CD4-positive, alpha-beta T cell treated with Interleukin-15 for 1 hour (primary cell): ENCODE measurements at regions not wholly inside any gene's neighbourhood (a gene's known extent, or its start where the extent isn't known, plus 50 kb on each side); places are given as distances from the start of the nearest gene placed in this dataset.

ENCODE experiments used
- DNase-seq: peaks from one replicate; pipeline ENCODE4 v3.0.0-alpha.2; 2020

DNA sequence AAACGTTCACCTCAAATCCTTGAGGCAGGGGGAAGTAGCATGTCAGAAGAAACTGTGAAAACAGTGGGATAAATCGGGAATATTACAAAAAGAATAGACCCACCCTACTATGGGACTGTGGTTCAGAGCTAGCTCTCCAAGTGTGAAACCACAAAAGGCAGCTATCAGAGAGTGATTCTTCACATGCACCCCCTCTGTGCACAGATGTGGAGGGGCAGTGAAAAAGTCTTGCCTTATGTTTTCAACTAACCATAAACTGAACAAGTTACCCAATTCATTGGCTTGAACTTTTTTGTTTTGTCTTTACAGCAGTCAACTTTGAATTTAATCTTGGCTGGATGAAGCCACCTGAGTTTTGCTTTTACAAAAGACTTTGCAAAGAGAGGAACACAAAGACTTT is 98.8 kb upstream of the NR4A3 start:
- DNase-seq = no peak

GRCh38 chr9:99724640-99725039 is 97.0 kb upstream of the NR4A3 start:
- DNase-seq = no peak

DNA sequence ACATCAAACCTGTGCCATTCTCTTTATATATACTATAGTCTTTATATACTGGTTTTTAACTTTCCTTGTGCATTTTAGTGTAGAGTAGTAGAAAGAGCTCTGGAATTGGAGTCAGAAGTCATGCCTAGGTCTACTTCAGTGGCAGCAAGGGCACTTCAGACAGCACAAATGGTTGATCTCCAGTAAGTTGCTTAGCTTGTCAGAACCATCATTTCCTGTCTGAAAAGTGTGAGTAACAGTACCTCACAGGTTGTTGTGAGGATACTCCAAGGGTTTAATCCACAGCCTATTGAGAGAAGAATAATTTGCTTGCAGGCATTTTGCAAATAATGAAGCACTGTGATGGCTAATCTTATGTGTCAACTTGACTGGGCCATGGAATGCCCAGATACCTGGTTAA is 95.8 kb upstream of the NR4A3 start:
- DNase-seq = no peak

- no peak for DNase-seq
Observed at GRCh38 chr9:99726758-99727157, 94.9 kb upstream of the NR4A3 start.

DNA sequence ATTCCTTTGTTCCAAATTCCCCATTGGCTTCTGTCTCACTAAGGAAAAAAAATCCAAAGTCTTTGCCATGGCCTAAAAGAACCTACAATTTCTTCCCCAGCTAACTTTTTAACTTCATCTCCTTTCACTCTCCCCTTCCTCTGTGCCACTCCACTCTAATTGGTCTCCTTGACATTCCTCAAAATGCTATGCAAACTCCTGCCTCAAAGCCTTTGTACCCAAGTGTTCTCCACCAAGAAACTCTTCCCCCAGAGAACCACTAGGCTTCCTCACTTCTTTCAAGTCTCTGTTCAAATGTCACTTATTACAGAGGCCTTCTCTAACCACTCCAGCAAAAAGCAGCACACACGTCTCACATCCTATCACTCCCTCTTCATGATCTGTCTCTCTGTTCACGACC is 91.6 kb upstream of the NR4A3 start:
- DNase-seq = no peak

GRCh38 chr9:99731950-99732349 is 89.7 kb upstream of the NR4A3 start:
- no peak for DNase-seq

DNA sequence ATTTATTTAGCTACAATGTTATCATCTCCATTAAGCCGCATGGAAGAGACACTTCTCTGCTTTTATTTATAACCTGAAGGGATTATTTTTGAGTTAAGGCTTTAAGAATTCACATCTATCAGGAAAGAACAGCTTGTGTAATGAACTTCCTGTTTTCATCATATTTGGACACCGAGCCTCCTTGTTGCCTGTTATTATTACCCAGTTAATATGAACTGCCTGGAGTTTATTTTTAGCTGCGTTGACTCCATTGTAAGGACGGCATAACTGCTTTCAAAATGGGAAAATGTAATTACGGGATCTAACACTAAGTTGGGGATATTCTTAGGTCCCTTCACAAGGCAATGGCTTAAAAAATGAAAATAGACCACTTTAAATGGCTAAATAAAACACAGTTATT is 89.0 kb upstream of the NR4A3 start:
- DNase-seq = no peak

- no peak for DNase-seq
Observed at GRCh38 chr9:99735041-99735440, 86.6 kb upstream of the NR4A3 start.

GRCh38 chr9:99736291-99736690 is 85.4 kb upstream of the NR4A3 start:
- DNase-seq = no peak

GRCh38 chr9:99737649-99738048 is 84.0 kb upstream of the NR4A3 start:
- DNase-seq = no peak

- no peak for DNase-seq
Observed at GRCh38 chr9:99743006-99743405, 78.7 kb upstream of the NR4A3 start.

GRCh38 chr9:99743455-99743854 is 78.2 kb upstream of the NR4A3 start:
- DNase-seq = no peak

DNA sequence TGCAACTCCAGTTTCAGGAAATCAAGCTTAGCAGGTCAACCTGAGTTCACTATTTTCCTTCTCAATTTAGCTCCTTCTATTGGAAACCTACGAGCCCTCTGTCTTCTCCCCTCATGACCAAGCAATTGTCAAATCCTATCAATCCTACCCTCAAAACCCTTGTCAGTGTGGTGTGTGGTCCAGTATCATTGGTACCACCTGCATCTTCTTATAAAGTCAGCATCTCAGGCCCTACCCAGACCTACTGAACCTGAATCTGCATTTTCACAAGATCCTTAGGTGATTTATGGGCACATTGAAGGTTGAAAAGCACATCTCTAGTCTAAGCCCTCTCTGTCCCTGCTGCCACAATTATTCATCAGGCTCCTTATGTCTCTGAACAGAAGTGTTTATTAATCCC is 77.6 kb upstream of the NR4A3 start:
- DNase-seq = no peak

DNA sequence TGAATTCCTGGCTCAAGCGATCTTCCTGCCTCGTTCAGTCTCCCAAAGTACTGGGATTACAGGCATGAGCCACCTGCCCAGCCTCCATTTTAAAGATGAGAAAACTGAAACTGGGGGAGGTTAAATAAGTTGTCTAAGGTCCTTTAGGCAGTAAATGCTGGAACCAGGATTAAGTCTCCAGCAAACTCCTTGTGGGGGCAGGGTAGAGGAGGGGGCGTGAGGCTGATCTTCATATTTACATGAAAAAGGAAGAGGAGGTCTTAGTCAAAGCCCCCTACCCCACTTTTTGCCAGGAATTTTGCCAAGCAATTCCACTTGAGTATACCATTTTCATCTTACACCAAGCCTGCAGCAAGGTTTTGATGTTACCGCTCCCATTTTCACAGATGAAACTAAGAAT is 76.6 kb upstream of the NR4A3 start:
- no peak for DNase-seq

DNA sequence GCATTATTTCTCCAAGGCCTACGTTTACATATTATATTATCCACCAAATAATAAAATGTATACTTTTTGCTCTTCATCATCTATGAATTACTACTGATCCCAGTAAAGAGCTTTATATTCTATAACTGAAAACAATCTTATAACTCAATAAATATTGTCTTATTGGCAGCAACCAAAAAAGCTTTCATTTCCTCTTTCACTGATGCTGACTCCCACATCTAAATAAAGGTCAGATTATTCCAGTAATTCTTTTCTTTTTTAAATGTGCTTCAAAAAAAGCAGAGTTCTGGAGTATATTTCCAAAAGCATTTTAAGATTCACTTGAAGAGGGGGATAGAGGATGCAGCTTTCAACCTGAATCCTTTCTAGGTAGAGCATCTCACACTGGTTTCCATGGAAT is 75.3 kb upstream of the NR4A3 start:
- no peak for DNase-seq

GRCh38 chr9:99748266-99748665 is 73.4 kb upstream of the NR4A3 start:
- no peak for DNase-seq

- no peak for DNase-seq
Observed at GRCh38 chr9:99748676-99749075, 73.0 kb upstream of the NR4A3 start.

DNA sequence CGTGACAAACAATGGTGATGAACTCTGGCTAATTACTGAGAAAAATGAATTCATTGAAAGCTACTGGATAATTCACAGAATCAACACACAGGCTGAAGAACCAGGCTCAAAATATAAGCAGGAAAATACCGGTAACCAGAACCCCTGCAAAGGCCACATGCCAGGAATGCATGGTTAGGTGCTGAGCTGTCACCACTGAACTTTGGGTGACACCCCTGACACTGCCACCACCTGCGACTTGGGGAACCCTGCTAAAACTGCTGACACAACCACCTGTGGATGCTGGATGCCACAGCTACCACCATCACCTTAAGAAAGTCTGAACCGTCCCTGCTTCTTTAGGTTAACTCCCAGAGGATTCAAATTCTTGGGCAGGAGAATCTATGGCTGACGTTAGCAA is 72.0 kb upstream of the NR4A3 start:
- no peak for DNase-seq

DNA sequence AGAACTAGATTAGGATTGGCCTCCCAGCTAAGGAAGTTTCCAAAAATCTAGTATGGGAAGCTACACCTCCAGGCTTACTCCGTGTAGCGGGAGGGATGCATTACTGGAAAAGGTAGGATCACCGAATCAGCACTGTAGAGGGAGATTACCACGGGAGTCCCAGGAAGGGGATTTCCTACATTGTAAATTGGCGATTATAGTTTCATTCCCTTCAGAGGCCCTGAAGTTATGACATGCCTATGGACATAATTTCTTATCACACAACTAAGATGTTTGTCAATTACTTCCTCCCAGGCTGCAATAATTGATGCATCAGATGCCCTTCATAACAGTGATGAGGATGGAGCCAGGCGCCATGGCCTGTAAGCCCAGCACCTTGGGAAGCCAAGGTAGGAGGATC is 71.2 kb upstream of the NR4A3 start:
- no peak for DNase-seq

- DNase-seq = no peak
Observed at GRCh38 chr9:99752417-99753109, 69.1 kb upstream of the NR4A3 start.

DNA sequence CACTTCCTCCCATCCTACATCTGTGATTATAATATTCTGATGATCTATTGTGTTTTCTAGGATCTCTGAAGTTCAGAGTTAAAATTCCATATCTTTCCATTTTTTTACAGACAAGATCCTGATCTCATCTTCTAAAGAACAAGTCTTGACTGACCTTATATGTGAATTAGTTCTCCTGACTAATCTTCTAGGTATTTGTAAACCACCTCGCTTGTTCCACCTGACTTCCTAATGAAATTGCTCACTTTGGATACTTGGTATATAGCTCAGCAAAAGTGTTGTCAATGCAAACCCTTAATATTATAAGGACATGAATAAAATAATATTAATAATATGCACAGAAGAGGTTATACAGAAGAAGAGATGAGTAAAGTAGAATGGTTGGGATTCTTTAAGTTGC is 68.2 kb upstream of the NR4A3 start:
- no peak for DNase-seq

DNA sequence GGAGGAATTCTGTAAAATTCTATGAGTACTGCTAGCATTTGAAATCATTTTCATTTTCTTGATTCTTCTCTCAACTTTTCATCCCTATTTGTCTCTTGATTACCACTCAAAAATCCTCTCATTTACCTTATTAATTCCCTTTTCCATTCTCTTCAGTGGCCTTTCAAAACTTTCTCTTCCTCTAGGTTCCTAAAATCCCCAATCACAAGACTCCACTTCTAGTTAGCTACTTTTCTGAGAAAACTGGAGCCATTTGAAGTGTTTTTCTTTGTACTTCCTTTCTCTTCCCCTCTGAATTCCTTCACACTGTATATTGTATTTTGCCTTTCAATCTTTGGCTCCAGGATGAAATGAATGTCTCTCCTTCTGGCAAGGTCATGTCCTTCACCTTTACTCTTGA is 61.3 kb upstream of the NR4A3 start:
- DNase-seq = no peak

- DNase-seq = no peak
Observed at GRCh38 chr9:99762470-99762869, 59.2 kb upstream of the NR4A3 start.
